ENCODE measurements at regions not wholly inside any gene's neighbourhood (a gene's known extent, or its start where the extent isn't known, plus 50 kb on each side); places are given as distances from the start of the nearest gene placed in this dataset.
"Not testable (repeated sequence)": the region's sequence is repeated elsewhere in the genome, so short reads cannot be mapped to it uniquely, and the experiment has no call there.

- no peaks in the 10 kb centered on the region for H3K79me2 ChIP-seq (ENCODE audit: insufficient read depth, low read length)
- no peak overlapping the region for H2AFZ ChIP-seq (ENCODE audit: low read depth, low read length, severe bottlenecking)
- no peaks in the 10 kb centered on the region for H3K36me3 ChIP-seq (ENCODE audit: low read length)
- TF ChIP-seq EZH2phosphoT487 (conservative IDR thresholded peaks at IDR 0.05; ENCODE audit: low read length) (no peak), CTCF (IDR thresholded peaks at IDR 0.05; ENCODE audit: insufficient read depth, low read length, poor library complexity, severe bottlenecking) (no peak)
- H3K4me3 ChIP-seq (ENCODE audit: insufficient read depth, low read length, poor library complexity, severe bottlenecking): no peak overlapping the region
- H3K27me3 ChIP-seq (ENCODE audit: low read length): no peaks in the 10 kb centered on the region
- no peaks in the 10 kb centered on the region for H3K9me2 ChIP-seq (replicated peaks; ENCODE audit: insufficient read depth, low read length)
- no peak overlapping the region for H3K9ac ChIP-seq (ENCODE audit: low read length)
- H3F3A ChIP-seq (ENCODE audit: insufficient read depth): no peaks in the 10 kb centered on the region
- H4K20me1 ChIP-seq (ENCODE audit: low read depth, low read length): no peaks in the 10 kb centered on the region
- H3K27ac ChIP-seq (ENCODE audit: low read depth, low read length): no peak overlapping the region
- H3K9me3 ChIP-seq (ENCODE audit: insufficient read depth, low read length): no peaks in the 10 kb centered on the region
- H3K4me2 ChIP-seq (ENCODE audit: low read depth, low read length, poor library complexity, severe bottlenecking): no peak overlapping the region
Observed at GRCh38 chr6:150788089-150788488, 77.4 kb upstream of the MTHFD1L start.

GRCh38 chr6:150789906-150790305, 75.6 kb upstream of the MTHFD1L start:
- not testable (repeated sequence) for H3K9ac ChIP-seq (ENCODE audit: low read length); H3K36me3 ChIP-seq (ENCODE audit: low read length); H3K79me2 ChIP-seq (ENCODE audit: insufficient read depth, low read length); H3K27ac ChIP-seq (ENCODE audit: low read depth, low read length); H3K4me2 ChIP-seq (ENCODE audit: low read depth, low read length, poor library complexity, severe bottlenecking); H2AFZ ChIP-seq (ENCODE audit: low read depth, low read length, severe bottlenecking); H3K9me2 ChIP-seq (replicated peaks; ENCODE audit: insufficient read depth, low read length); H3K4me3 ChIP-seq (ENCODE audit: insufficient read depth, low read length, poor library complexity, severe bottlenecking); H3K9me3 ChIP-seq (ENCODE audit: insufficient read depth, low read length); H3K27me3 ChIP-seq (ENCODE audit: low read length); H4K20me1 ChIP-seq (ENCODE audit: low read depth, low read length); H3F3A ChIP-seq (ENCODE audit: insufficient read depth)

GRCh38 chr6:150791717-150792116, 73.8 kb upstream of the MTHFD1L start:
- H3K9me3 ChIP-seq (ENCODE audit: insufficient read depth, low read length): no peaks in the 10 kb centered on the region
- H3K4me2 ChIP-seq (ENCODE audit: low read depth, low read length, poor library complexity, severe bottlenecking): no peak overlapping the region
- H3K27me3 ChIP-seq (ENCODE audit: low read length): no peaks in the 10 kb centered on the region
- TF ChIP-seq CTCF (IDR thresholded peaks at IDR 0.05; ENCODE audit: insufficient read depth, low read length, poor library complexity, severe bottlenecking): no peak
- no peak for TF ChIP-seq EZH2phosphoT487 (conservative IDR thresholded peaks at IDR 0.05; ENCODE audit: low read length)
- no peak overlapping the region for H3K9ac ChIP-seq (ENCODE audit: low read length)
- no peaks in the 10 kb centered on the region for H3K9me2 ChIP-seq (replicated peaks; ENCODE audit: insufficient read depth, low read length)
- no peaks in the 10 kb centered on the region for H3K79me2 ChIP-seq (ENCODE audit: insufficient read depth, low read length)
- no peak overlapping the region for H3K4me3 ChIP-seq (ENCODE audit: insufficient read depth, low read length, poor library complexity, severe bottlenecking)
- no peaks in the 10 kb centered on the region for H3F3A ChIP-seq (ENCODE audit: insufficient read depth)
- no peaks in the 10 kb centered on the region for H4K20me1 ChIP-seq (ENCODE audit: low read depth, low read length)
- no peak overlapping the region for H2AFZ ChIP-seq (ENCODE audit: low read depth, low read length, severe bottlenecking)
- no peaks in the 10 kb centered on the region for H3K36me3 ChIP-seq (ENCODE audit: low read length)
- no peak overlapping the region for H3K27ac ChIP-seq (ENCODE audit: low read depth, low read length)

- Histone ChIP-seq H3K9ac (ENCODE audit: low read length) (no peak overlapping the region), H3K36me3 (ENCODE audit: low read length) (no peaks in the 10 kb centered on the region), H2AFZ (ENCODE audit: low read depth, low read length, severe bottlenecking) (no peak overlapping the region), H3K79me2 (ENCODE audit: insufficient read depth, low read length) (no peaks in the 10 kb centered on the region), H3K4me2 (ENCODE audit: low read depth, low read length, poor library complexity, severe bottlenecking) (no peak overlapping the region), H3K9me2 (replicated peaks; ENCODE audit: insufficient read depth, low read length) (no peaks in the 10 kb centered on the region), H3K27ac (ENCODE audit: low read depth, low read length) (no peak overlapping the region), H4K20me1 (ENCODE audit: low read depth, low read length) (no peaks in the 10 kb centered on the region), H3F3A (ENCODE audit: insufficient read depth) (no peaks in the 10 kb centered on the region), H3K4me3 (ENCODE audit: insufficient read depth, low read length, poor library complexity, severe bottlenecking) (no peak overlapping the region), H3K9me3 (ENCODE audit: insufficient read depth, low read length) (no peaks in the 10 kb centered on the region), H3K27me3 (ENCODE audit: low read length) (no peaks in the 10 kb centered on the region)
- TF ChIP-seq CTCF (IDR thresholded peaks at IDR 0.05; ENCODE audit: insufficient read depth, low read length, poor library complexity, severe bottlenecking): no peak
- no peak for TF ChIP-seq EZH2phosphoT487 (conservative IDR thresholded peaks at IDR 0.05; ENCODE audit: low read length)
Observed at GRCh38 chr6:150797949-150798348, 67.6 kb upstream of the MTHFD1L start.

All from SU-DHL-6 (cell line).